HG02678 (cell line): ENCODE measurements at regions not wholly inside any gene's neighbourhood (a gene's known extent, or its start where the extent isn't known, plus 50 kb on each side); places are given as distances from the start of the nearest gene placed in this dataset.

ENCODE experiments used
- ATAC-seq: cut with Tn5 transposase; IDR thresholded peaks from one replicate; pipeline ENCODE4 v1.9.1; 2021; ENCODE audit warnings: mild to moderate bottlenecking, moderate library complexity; ENCODE audit not compliant: unreplicated experiment

DNA sequence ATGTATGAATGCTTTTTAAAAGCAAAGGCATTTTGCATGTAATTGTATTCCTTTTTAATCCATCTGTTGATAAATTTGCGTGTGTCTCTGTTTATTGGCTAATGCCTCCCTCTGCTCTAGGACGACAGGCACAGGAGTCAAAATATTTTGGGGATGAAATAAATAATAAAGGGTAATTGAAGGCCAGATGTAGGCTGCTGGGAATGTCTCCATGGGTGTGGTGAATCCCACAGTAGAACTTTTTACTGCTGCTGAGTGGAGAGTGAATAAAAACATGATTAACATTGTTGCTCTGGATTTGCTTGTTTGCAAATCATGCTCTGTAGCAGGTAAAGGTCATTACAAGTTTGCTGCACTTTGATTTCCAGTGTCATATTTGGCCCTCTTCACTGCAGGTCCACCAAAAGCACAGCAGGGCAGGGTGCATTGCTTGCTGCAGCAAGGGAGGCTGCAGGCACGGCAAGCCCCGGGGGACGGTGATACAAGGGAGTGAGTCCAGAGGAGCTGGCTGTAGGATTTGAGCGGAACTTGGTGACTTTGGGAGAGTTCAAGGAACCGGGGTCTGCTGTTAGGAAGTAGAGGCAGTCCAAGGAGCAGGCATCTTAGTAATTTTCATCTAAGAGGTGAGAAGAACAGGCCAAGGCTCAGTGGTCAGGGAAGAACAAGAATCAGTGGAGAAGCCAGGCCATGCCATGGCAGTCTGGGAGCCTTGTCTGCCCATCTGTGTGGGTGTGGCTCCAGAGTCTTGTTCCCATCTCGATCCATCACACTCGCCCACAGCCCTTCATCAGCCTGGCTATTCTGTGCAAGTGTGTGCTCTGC, 201.5 kb upstream of the RAB6C start:
- no peak for ATAC-seq

DNA sequence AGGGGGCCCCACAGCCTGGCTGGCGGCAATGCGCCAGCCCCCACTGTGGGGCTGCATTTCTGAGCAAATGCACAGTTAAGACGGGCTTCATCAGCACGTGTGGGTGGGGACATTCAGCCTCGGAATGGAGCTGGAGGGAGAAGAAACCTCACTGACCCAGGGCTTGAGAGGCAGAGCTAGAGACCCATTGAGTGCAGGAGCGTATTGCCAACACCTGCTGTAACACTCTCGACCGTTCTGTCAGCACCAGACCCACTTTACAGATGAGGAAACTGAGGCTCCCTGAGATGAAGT, 200.9 kb upstream of the RAB6C start:
- ATAC-seq, result no peak

DNA sequence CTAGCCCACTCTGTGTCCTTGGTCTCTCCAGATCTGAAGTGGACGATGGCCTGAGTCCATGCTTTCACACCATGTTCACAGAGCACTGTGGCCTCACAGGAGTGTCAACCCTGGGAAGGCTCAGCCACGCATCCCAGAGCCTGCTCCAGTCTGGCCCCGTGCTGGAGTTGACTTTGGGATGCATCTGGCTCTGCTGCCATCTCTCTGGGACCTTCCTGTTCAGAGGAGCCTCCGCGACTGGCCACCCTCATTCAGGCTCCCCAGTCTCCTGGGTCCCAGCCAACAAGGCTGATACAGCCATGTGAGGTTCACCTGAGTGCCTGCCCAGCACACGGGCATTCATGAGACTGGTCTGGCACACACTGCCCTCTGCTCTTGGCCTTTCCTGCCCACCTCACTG, 199.7 kb upstream of the RAB6C start:
- ATAC-seq, result no peak

DNA sequence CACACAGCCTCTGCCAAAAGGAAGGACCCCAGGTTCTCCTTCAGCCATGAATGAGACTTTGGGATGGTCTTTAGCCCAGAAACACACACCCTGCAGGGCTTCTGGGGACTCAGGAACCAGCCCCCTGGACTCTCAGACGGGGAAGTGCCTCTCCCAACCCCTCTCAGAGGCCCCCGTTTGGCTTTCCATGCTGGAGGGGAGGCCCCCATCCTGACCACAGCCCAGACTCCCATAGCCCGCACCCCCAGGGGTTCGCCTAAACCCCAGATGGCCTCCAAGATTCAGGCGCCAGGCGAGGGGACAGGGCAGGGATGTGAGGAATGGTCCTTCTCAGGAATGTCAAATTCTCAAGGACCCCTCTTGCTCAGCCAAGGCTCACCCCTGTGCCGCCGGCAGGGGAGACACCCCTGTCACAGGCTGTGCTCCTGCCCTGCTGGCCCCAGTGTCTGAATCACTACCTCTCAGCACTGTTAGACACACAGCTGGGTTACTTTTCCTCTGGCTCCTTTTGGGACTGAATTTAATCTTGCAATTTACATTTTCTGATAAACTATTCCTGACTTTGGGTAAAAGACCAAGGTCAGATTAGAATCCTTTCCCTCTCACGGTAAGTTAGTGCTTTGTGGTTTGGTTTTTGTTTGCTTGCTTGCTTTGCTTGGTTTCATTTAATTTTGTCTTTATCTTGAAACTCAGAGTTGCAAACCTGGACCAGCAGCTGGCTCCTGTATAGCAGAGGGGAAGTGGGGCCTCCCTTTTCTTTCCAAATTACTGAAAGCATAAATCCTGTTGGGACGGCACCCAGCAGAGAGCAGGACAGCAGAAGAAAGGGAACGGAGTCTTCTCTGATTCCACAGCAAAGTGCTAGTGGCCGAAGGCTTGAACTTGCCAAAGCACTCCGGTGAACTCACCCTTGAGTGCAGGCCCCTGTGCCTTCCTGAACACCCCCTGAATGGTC, 198.9 kb upstream of the RAB6C start:
- ATAC-seq, result no peak

DNA sequence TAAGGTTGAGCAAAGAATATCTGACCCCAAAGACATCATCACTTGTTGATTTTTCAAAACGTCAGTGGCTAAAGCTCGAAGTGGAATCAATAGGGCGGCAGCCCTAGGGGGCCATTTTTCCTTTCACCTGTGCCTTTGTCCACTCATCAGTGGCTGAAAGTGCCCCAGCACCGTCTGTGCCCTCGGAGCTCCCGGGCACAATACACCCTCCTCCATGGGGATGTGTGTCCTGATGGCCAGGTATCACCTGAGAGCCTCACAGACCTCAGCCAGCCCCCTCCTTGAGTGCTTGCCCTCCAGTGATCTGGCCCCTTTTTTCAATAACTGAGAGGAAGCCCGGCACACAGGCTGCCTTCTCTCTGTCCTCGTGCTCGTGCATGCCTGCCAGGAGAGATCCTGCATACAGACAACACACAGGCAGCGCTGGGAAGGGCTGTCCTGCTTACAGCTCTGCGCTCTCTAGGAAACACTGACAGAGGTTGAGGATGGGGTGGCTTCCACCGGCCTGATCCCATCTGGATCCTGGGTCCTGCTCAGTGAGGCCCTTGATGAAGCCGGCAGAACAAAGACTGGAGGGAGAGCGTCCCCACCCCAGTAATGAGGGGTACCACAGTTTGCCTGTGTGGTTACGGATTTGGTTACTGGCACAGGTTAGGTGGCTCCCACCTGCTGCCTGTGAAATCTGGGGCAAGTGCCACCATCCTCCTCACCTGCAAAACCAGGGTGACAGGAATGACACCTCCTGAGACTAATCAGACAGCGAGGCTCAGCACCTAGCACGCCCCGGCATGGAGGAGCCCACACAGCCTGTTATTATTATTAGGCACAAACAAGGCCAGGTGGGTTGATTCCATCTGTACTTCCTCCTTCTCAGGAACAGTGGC, 197.5 kb upstream of the RAB6C start:
- no peak for ATAC-seq

DNA sequence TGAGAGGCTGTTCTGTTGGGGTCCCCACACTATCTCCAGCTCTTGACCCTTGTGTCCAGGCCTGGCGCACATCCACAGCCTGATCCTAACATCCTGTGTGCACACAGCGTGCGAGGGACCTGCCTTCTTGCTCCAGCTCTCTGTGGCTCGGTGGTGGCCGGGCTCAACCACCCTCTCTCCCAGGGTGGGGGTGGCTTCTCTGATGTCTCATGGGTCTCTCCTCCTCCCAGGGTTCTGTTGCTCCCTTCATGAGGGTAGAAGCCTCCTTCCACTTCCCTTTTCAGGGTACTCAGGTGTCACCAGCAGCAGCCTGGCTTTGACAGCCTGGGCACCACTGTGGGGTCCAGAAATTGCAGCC, 196.9 kb upstream of the RAB6C start:
- ATAC-seq, result no peak

DNA sequence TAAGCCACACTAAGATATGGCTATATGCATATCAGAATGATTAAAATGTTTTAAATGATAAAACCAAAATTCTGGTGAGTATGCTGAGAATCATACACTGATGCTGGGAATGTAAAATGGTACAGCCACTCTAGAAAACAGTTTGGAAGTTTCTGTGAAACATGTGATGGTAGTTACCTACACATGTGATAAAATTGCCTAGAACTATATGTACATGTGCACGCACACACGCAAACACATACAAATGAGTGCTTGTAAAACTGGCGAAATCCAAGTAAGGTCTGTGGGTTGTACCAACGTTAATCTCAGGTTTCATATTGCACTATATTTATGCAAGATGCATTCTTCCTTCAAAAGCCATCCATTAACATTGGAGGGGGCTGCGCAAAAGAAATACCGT, 195.0 kb upstream of the RAB6C start:
- no peak for ATAC-seq

DNA sequence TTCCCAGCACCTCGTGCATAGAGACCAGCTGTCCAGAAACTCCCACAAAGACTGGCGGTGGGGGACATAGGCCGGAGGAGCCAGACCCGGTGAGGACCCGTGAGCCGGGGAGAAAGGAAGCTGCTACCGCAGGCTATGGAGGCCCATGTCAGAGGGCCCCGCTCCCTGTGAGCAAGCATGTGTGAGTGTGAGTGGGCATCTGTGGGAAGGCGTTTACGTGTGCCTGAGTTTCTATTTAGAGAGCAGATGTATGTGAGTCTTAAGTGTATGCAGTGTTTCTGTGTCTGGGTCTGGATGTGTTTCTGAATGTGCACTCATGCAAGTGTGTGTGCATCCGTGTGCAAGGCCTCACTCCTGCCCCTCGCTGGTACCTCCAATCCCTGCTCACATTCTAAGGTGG, 187.8 kb upstream of the RAB6C start:
- ATAC-seq, result no peak

DNA sequence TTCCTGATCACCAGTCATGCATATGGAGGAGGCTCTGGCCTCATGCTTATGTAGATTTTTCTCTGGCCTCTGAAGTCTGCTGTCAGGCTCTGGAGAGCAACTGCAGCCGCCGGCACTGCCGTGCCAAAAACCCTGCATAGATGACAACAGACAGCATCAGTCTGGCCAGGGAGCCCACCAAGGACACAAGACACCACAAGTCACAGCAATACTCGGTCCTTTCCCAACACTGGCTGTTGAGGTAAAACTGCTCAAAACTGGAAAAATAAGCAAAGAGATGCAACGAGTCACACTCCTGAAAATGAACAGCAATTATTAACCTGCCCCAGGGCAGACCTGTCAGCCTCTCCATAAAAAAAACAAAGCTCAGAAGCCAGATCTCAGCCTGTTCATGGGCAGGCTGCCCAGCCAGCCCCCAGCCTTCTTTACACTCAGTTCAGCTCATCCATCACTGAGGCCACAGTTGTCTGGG, 186.0 kb upstream of the RAB6C start:
- no peak for ATAC-seq

DNA sequence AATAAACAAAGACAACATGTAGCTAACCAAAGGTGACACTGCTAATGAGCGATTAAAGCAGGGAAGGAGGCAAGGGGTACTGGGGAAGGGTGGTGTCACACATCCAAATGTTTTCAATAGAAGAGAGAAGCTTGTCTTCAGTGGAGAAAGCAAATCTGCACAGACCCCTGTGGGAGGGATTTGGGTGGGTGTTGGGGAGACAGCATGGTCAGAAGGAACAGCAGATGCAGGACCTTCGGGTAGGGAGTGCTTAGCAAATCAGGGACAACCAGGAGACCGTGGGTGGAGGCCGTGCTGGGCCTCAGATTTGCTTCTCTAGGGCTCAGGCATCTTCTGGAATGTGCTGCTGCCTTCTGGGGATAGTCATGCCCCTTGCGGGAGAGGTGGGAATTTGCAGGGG, 185.3 kb upstream of the RAB6C start:
- ATAC-seq, result no peak

DNA sequence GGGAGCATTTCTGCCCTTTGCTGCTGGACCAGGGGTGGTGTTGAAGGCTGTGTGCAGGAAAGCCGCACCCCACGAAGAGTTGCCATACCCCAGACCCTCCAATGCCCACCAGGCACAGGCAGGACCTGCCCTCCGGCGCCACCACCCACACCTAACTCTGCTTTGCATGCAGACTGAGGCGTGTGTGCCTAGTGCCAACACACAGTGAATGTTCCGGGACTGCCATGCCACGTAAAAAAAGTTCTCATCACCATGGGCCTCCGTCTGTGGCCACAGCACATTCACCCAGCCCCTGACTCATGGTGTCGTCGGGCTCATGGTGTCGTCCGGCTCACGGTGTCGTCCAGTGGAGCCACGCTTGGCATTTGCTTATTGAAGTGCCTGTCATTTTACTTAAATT, 184.9 kb upstream of the RAB6C start:
- ATAC-seq, result no peak

DNA sequence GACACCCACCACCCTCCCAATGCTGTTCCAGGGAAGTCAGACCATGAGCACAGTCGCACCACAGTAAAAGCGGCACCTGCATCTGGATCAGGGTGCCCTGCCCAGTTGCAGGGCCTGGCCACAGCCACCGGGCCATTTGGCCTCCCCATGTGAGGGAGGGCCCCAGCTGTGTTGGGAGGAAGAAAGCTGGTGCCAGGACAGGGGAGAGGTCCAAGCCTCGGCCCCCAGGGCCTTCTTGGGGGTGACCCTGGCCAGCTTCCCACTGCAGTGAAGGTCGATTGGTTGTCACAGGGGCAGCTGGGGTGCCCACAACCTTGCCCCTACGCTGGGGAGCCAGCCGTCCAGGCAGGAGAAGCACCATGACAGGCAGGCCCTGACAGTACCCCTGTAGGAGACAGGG, 183.2 kb upstream of the RAB6C start:
- no peak for ATAC-seq

DNA sequence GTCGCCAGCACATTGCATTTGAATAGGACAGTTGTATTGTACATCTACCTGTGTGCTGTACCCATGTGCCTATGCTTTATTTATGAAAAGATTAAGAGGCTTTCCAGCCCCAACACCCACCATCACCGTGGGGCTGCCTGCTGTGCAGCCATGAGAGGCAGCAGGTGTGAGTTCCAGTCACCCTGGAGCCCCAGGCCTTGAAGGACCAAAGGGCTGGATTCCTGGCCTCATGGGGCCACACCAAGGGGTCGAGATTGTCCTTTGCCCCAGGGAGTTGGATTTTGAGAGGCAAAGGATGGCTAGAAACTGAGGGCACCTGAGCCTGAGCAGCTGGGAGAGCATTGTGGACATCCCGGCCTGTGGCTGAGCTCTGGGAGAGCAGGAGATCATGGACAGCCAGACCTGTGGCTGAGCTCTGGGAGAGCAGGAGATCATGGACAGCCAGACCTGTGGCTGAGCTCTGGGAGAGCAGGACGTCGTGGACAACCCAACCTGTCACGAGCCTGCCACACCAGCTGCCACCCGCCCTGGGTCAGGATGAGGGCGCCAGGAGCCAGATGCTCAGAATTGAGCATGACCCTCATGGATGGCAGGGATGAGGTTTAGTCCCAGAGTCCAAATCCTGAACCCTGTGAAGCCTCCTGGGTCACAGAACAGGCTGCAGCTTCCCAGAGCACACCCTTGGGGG, 182.5 kb upstream of the RAB6C start:
- ATAC-seq, result no peak

DNA sequence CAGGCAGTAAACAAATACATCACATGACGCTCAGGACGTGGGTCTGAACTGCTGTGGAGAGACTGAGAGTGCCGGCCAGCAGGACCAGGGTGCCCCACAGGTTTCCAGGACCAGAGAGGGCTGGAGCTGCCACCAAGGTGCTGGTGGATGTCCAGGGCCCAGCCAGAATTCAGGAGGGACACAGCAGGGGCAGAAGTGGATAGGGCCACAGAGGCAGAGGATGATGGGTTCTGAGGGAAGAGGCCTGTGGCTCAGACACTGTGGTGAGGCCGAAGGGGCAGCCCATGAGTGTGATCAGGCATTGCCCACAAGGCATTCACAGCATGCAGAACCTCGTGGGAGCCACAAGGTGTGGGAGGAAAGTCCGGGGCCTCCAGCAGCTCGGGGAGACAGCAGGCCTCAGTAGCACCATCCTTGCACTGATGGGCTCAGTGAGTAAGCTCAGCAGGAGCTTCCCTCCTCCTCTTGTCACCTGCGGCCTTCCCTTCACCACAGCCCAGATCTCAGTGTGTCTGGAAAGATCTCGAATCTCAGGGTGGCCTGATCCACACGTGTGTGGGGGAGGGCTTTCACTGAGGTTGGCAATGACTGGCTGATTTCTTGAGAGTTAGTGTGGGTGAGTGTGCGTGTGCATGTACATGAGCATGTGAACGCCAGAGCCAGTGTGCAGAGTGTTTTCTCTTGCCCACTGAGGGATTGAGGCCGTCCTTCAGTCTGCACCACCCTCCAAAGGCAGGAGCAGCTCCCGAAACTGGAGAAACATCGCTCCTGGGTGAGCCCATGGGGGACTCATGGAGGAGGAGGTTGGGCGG, 181.8 kb upstream of the RAB6C start:
- ATAC-seq, result no peak

DNA sequence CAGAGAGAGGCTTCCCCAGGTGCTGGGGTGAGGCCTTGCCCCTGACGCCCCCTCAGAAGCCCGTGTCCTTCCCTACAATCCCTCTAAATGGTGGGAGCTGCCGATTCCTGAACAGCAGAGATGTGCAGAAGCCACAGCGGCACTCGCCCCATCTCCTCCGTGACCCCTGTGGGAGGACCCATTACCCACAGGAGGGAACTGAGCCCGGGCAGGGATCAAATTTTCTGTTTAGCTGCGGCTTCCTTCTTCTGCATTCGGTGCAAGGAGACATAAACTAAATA, 181.2 kb upstream of the RAB6C start:
- no peak for ATAC-seq

DNA sequence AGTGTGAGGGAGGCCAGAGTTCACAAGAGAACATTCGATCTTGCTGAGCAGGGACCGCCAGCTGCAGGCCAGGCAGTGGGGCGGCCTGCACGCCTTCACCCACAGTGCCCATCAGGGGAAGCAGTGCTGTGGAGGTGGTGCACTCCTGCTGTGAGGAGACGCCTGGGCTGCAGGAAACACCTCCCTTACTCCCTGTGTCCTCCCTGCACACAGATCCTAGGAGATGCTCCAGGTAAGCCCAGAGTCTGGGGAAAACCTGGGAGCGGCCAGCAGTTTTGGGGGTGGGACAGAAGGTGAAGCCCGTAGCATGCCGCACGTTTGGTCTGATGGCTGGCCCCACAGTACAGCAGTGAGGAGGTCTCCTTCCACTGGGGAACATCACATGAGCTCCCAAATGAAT, 180.8 kb upstream of the RAB6C start:
- no peak for ATAC-seq

DNA sequence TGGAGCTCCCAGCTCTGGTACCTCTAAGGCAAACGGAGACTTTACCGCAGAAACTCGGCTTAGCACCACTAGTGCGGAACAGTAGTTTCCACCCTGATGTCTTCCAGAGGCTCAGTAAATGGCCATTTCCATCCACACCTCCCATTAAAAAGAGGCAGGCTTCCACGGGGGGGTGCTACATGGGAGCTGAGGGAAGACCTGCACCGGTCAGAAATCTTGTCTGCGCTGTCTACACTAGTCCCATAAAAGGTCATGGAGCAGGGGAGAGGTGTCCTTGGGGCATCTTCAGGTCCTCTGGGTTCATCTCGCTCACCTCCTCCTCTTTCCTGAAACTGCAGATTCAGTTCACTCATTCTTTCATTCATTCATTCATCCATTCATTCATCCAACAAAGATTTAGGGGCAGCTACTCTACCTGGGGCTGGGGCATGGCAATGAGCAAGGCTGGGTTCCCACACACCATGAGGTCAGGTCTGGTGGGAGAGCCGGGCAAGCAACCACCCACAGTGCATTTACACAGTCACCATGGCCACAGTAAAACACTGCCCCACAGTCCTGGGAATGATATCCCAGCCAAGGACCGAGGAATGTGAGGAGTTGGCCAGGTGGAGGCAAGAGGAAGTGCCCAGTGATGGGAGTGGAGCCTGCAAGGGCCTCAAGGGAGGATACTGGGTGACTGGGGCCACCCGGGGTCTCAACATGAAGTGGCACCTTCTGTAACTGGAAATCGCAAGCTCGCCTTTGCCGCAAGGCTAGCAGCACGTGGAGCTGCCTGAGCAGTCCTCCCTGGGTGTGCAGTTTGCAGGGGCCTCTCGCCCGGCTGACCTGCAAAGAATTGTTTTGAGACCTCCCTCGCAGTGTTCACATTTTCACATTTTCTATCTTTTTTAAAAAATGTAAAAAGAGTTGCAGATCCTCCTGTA, 180.2 kb upstream of the RAB6C start:
- no peak for ATAC-seq

DNA sequence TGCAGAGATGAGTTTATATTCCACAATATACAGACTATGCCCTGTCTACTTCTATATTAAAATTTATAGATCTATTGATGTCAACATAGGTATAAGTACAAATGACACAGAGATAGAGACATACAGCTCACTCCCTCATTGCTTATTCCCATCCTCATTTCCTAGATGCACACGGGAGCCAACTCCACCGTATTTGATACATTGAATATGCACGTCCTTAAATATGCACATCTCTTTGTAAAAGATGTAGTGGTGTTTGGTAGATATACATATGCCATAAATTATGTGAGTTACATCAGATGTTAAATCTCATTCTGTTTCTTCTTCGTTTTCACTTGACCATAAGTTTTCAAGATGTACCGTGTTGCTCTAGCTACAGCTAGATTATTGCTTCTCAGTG, 179.2 kb upstream of the RAB6C start:
- no peak for ATAC-seq

DNA sequence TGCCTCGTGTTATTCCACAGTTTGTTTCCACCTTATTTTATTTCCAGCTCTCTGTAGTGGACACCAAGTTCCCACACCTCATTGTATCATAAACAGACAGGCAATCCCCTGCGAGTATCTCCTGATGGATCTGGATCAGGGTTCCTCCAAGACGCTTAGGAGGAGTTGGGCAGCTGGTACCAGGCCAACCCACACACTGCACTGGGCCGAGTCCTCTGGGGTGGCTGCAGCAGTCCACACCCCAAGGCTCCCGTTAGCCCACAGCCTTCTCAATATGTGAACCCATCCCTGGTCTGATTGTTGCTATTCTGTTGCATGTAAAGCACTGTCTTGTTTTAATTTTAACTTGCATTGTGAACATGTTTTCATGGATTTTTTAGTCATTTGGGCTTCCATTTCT, 178.8 kb upstream of the RAB6C start:
- no peak for ATAC-seq
